Neuronal stem cell (in vitro differentiated cells): ENCODE measurements at regions not wholly inside any gene's neighbourhood (a gene's known extent, or its start where the extent isn't known, plus 50 kb on each side); places are given as distances from the start of the nearest gene placed in this dataset.

Experiments used
- DNase-seq: peaks from one replicate; pipeline ENCODE4 v3.0.0-alpha.2; 2013; ENCODE audit warnings: low spot score
- H2AFZ ChIP-seq: one replicate; pipeline ENCODE4 v1.6.1; 2013; ENCODE audit warnings: mild to moderate bottlenecking, low read length, inconsistent platforms
- H2AK5ac ChIP-seq: 2 replicates; pipeline ENCODE4 v1.6.1; 2013; ENCODE audit warnings: low read depth, mild to moderate bottlenecking, inconsistent platforms, low read length, moderate library complexity, mixed read lengths
- H2BK120ac ChIP-seq: 2 replicates; pipeline ENCODE4 v1.6.1; 2013; ENCODE audit warnings: low read depth, mild to moderate bottlenecking, inconsistent platforms, low read length, moderate library complexity, mixed read lengths
- H2BK12ac ChIP-seq: one replicate; pipeline ENCODE4 v1.6.1; 2013; ENCODE audit warnings: low read length, inconsistent platforms
- H2BK15ac ChIP-seq: 2 replicates; pipeline ENCODE4 v1.6.1; 2013; ENCODE audit warnings: mild to moderate bottlenecking, low read length, inconsistent platforms, mixed read lengths
- H2BK5ac ChIP-seq: one replicate; pipeline ENCODE4 v1.6.1; 2013; ENCODE audit warnings: inconsistent platforms, mild to moderate bottlenecking, low read length, moderate library complexity
- H3K14ac ChIP-seq: one replicate; pipeline ENCODE4 v1.6.1; 2013; ENCODE audit warnings: low read length, inconsistent platforms
- H3K18ac ChIP-seq: 2 replicates; pipeline ENCODE4 v1.6.1; 2013; ENCODE audit warnings: low read length, inconsistent platforms
- H3K23ac ChIP-seq: 2 replicates; pipeline ENCODE4 v1.6.1; 2013; ENCODE audit warnings: low read depth, mild to moderate bottlenecking, mixed read lengths, low read length, inconsistent platforms; ENCODE audit not compliant: poor library complexity
- H3K27ac ChIP-seq: replicated peaks from 3 replicates; pipeline ENCODE4 v1.5.1; 2013; ENCODE audit warnings: low read length, inconsistent platforms
- H3K27me3 ChIP-seq, 3 experiments: 2 replicates each; pipeline ENCODE4 v1.6.1; 2013; ENCODE audit warnings: low read length in 3 of 3, mild to moderate bottlenecking in 2 of 3, inconsistent platforms in 1 of 3, low read depth in 1 of 3, mixed read lengths in 1 of 3, moderate library complexity in 1 of 3; ENCODE audit not compliant: control insufficient read depth in 3 of 3, insufficient read depth in 3 of 3
- H3K36me3 ChIP-seq, 2 donors: replicated peaks in 1 of 2; 2 replicates each; pipeline ENCODE4 v1.6.1; 2013; ENCODE audit warnings: low read length in 2 of 2; ENCODE audit not compliant: control insufficient read depth in 2 of 2, insufficient read depth in 2 of 2
- H3K4ac ChIP-seq: 2 replicates; pipeline ENCODE4 v1.6.1; 2013; ENCODE audit warnings: inconsistent platforms, mild to moderate bottlenecking, low read length, moderate library complexity
- H3K4me1 ChIP-seq, 2 donors: 1 replicate in 1 of 2; 2 replicates in 1 of 2; pipeline ENCODE4 v1.6.1; 2013; ENCODE audit warnings: low read length in 2 of 2, low read depth in 1 of 2; ENCODE audit not compliant: control insufficient read depth in 2 of 2, insufficient read depth in 1 of 2
- H3K4me2 ChIP-seq: one replicate; pipeline ENCODE4 v1.6.1; 2013; ENCODE audit warnings: mild to moderate bottlenecking, low read length, inconsistent platforms; ENCODE audit not compliant: insufficient read depth, poor library complexity, severe bottlenecking
- H3K4me3 ChIP-seq, 2 donors: 2 replicates each; pipeline ENCODE4 v1.5.1; 2013; ENCODE audit warnings: low read length in 2 of 2, mild to moderate bottlenecking in 2 of 2, inconsistent platforms in 1 of 2, moderate library complexity in 1 of 2
- H3K79me1 ChIP-seq: one replicate; pipeline ENCODE4 v1.6.1; 2013; ENCODE audit warnings: low read depth, mild to moderate bottlenecking, inconsistent platforms, low read length, moderate library complexity
- H3K9ac ChIP-seq: one replicate; pipeline ENCODE4 v1.6.1; 2013; ENCODE audit warnings: mild to moderate bottlenecking, low read depth, low read length, inconsistent platforms; ENCODE audit not compliant: poor library complexity
- H3K9me3 ChIP-seq, 2 donors: replicated peaks in 1 of 2; 2 replicates each; pipeline versions ENCODE3 to v1.6.1; 2013; ENCODE audit warnings: low read length in 2 of 2, mild to moderate bottlenecking in 2 of 2, inconsistent platforms in 1 of 2, low read depth in 1 of 2, mixed read lengths in 1 of 2, moderate library complexity in 1 of 2; ENCODE audit not compliant: control insufficient read depth in 2 of 2, insufficient read depth in 1 of 2
- H4K8ac ChIP-seq: one replicate; pipeline ENCODE4 v1.6.1; 2013; ENCODE audit warnings: low read depth, mild to moderate bottlenecking, inconsistent platforms, low read length, moderate library complexity
- H4K91ac ChIP-seq: one replicate; pipeline ENCODE4 v1.6.1; 2013; ENCODE audit warnings: low read length, low read depth, mild to moderate bottlenecking, inconsistent platforms; ENCODE audit not compliant: poor library complexity
- WGBS, 2 donors: extraction: QIAGEN DNeasy Blood & Tissue Kit; methylation state at CpG; one replicate each; pipeline ENCODE4 v1.1.7; 2013; ENCODE audit warnings: missing lambda C conversion rate in 2 of 2, mixed read lengths in 1 of 2; ENCODE audit not compliant: insufficient read length in 2 of 2, insufficient replicate concordance in 1 of 2; ENCODE audit errors: extremely low coverage in 2 of 2; 5-methylcytosine and 5-hydroxymethylcytosine counted together

GRCh38 chr17:33550261-33550660 lies 257.2 kb upstream of the ASIC2 start:
- H3K9me3 ChIP-seq: no peaks in the 10 kb centered on the region
- no peak overlapping the region for H2BK12ac ChIP-seq
- H2BK15ac ChIP-seq: no peak overlapping the region
- no peak overlapping the region for H3K23ac ChIP-seq
- H2BK5ac ChIP-seq: no peak overlapping the region
- no peaks in the 10 kb centered on the region for H3K27me3 ChIP-seq
- DNase-seq: no peak
- H4K91ac ChIP-seq: no peak overlapping the region
- no peaks in the 10 kb centered on the region for H3K79me1 ChIP-seq
- no peak overlapping the region for H3K27ac ChIP-seq
- H2AK5ac ChIP-seq: no peak overlapping the region
- no peak overlapping the region for H2BK120ac ChIP-seq
- no peak overlapping the region for H3K9ac ChIP-seq
- no peak overlapping the region for H3K18ac ChIP-seq
- H3K4me2 ChIP-seq: no peak overlapping the region
- no peak overlapping the region for H3K4me3 ChIP-seq
- H3K4me1 ChIP-seq: peaks cover 0 to 2% of the 10 kb centered on the region in 2 donors
- H4K8ac ChIP-seq: peak overlapping the region; percentile 52
- WGBS, 2 donors: no CpG with 5 or more reads among the region's 4 CpGs
- no peaks in the 10 kb centered on the region for H3K36me3 ChIP-seq
- H3K4ac ChIP-seq: no peak overlapping the region
- no peak overlapping the region for H3K14ac ChIP-seq
- no peak overlapping the region for H2AFZ ChIP-seq

GRCh38 chr17:33551075-33551474 lies 258.0 kb upstream of the ASIC2 start:
- H4K91ac ChIP-seq: no peak overlapping the region
- no peak overlapping the region for H3K14ac ChIP-seq
- H2AK5ac ChIP-seq: no peak overlapping the region
- H3K9me3 ChIP-seq: no peaks in the 10 kb centered on the region
- H3K4me2 ChIP-seq: no peak overlapping the region
- H3K27me3 ChIP-seq: no peaks in the 10 kb centered on the region
- H3K4me3 ChIP-seq: no peak overlapping the region
- no peak overlapping the region for H3K4ac ChIP-seq
- no peak overlapping the region for H3K23ac ChIP-seq
- H3K79me1 ChIP-seq: no peaks in the 10 kb centered on the region
- no peak overlapping the region for H2AFZ ChIP-seq
- H4K8ac ChIP-seq: no peak overlapping the region
- no peak overlapping the region for H3K18ac ChIP-seq
- H3K9ac ChIP-seq: no peak overlapping the region
- DNase-seq: no peak
- H3K4me1 ChIP-seq: peaks cover 0 to 2% of the 10 kb centered on the region in 2 donors
- H2BK120ac ChIP-seq: no peak overlapping the region
- H2BK5ac ChIP-seq: no peak overlapping the region
- H2BK15ac ChIP-seq: no peak overlapping the region
- H3K36me3 ChIP-seq: no peaks in the 10 kb centered on the region
- WGBS, 2 donors: no CpG with 5 or more reads among the region's 5 CpGs
- H3K27ac ChIP-seq: no peak overlapping the region
- no peak overlapping the region for H2BK12ac ChIP-seq

- Histone ChIP-seq H2BK120ac (no peak overlapping the region), H2AFZ (no peak overlapping the region), H3K4me2 (no peak overlapping the region), H3K4me1 (peaks cover 0 to 2% of the 10 kb centered on the region in 2 donors), H2BK15ac (no peak overlapping the region), H3K23ac (no peak overlapping the region), H2BK12ac (no peak overlapping the region), H3K4ac (no peak overlapping the region), H3K27ac (no peak overlapping the region), H3K27me3 (no peaks in the 10 kb centered on the region), H4K8ac (no peak overlapping the region), H3K36me3 (no peaks in the 10 kb centered on the region), H2BK5ac (no peak overlapping the region), H3K18ac (no peak overlapping the region), H2AK5ac (no peak overlapping the region), H3K4me3 (no peak overlapping the region), H3K9ac (no peak overlapping the region), H3K14ac (no peak overlapping the region), H3K9me3 (no peaks in the 10 kb centered on the region), H4K91ac (no peak overlapping the region), H3K79me1 (no peaks in the 10 kb centered on the region)
- WGBS, 2 donors: no CpG with 5 or more reads among the region's 6 CpGs
- no peak for DNase-seq
Observed at GRCh38 chr17:33551911-33552310, 258.8 kb upstream of the ASIC2 start.

- no peaks in the 10 kb centered on the region for H3K4me1 ChIP-seq
- H2AK5ac ChIP-seq: no peak overlapping the region
- no peak overlapping the region for H3K4ac ChIP-seq
- no peak overlapping the region for H3K23ac ChIP-seq
- WGBS, 2 donors: no CpG with 5 or more reads among the region's 5 CpGs
- no peak overlapping the region for H3K27ac ChIP-seq
- no peak overlapping the region for H3K4me3 ChIP-seq
- H2BK12ac ChIP-seq: no peak overlapping the region
- no peaks in the 10 kb centered on the region for H3K27me3 ChIP-seq
- H4K91ac ChIP-seq: no peak overlapping the region
- no peaks in the 10 kb centered on the region for H3K79me1 ChIP-seq
- no peak overlapping the region for H2BK15ac ChIP-seq
- no peak overlapping the region for H4K8ac ChIP-seq
- no peak overlapping the region for H2BK5ac ChIP-seq
- H3K14ac ChIP-seq: no peak overlapping the region
- no peak overlapping the region for H2BK120ac ChIP-seq
- H2AFZ ChIP-seq: no peak overlapping the region
- no peaks in the 10 kb centered on the region for H3K36me3 ChIP-seq
- no peak overlapping the region for H3K9ac ChIP-seq
- no peaks in the 10 kb centered on the region for H3K9me3 ChIP-seq
- H3K18ac ChIP-seq: no peak overlapping the region
- no peak for DNase-seq
- H3K4me2 ChIP-seq: no peak overlapping the region
Observed at GRCh38 chr17:33560165-33560564, 267.1 kb upstream of the ASIC2 start.
